ENCODE measurements at regions not wholly inside any gene's neighbourhood (a gene's known extent, or its start where the extent isn't known, plus 50 kb on each side); places are given as distances from the start of the nearest gene placed in this dataset.
"Not testable (repeated sequence)": the region's sequence is repeated elsewhere in the genome, so short reads cannot be mapped to it uniquely, and the experiment has no call there.

DNA sequence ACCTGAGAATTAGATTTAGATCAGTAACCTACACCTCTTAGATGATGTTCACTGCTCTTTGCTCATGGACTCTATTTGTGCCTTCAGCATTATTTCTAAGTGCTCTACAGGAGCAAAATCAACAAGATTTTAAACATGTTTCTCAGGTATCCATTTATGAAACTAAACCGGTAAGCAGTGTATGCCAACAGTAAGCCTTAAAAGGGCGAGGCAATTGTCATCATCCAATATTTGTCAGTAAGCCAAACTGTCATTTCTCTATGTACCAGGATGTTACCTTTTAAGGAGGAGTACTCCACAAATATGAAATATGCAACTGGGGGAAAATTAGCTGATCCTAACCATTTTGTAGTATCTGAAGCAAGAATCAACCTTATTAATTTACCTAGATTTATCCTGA lies 69.6 kb upstream of the ZNF184 start:
- DNase-seq (ENCODE audit: low spot score), result no peak

DNA sequence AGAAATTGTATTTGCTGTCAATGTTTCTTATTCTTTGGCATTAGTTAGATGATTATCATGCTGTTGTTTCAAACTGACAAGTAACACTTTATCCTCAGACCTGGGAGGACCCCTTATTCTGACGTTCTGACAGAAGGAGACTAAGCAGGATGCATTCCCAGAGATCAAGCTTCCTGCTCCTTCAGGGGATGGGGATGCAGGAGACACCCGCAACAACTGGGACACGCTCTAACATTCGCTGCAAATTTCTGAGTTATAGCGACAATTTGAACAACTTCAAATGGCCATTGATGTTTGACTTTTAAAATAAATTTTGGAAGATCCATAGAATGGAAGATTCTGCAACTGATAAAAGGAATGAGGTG lies 69.0 kb upstream of the ZNF184 start:
- no peak for DNase-seq (ENCODE audit: low spot score)

DNA sequence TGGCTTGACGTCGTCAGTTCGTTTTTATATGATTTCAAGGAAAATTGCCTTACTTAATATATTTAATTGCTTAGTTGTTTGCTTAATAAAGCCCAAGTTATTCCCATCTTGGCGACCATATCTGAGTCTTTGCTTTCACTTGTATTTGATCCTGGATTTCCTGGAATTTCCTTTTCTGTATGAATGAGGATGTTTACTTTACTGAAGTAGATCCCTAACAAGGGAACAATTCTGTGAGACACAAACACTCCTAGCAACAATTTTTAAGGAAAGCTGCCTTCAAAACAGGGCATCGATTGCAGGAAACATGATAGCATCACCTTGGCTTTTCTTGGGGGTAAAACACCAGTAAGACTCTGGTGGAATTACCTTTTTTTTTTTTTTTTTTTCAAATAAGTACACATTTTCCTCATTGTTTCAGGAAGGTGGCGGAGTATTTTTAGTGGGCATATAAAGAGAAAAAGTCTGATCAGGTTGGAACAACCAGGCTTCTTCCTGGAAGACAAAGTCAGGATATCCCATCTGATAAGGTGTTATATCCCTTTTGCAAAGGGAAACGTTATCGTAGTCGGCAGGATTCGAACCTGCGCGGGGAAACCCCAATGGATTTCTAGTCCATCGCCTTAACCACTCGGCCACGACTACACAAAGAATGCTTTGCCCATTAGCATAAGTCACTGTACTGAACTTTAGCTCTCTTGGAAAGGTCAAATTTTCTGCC lies 68.5 kb upstream of the ZNF184 start:
- no peak for DNase-seq (ENCODE audit: low spot score)

- no peak for DNase-seq (ENCODE audit: low spot score)
Measured at GRCh38 chr6:27539551-27539950, 66.6 kb upstream of the ZNF184 start.

- peak; percentile 54 for DNase-seq (ENCODE audit: low spot score)
Measured at GRCh38 chr6:27532820-27533538, 60.1 kb upstream of the ZNF184 start.

DNA sequence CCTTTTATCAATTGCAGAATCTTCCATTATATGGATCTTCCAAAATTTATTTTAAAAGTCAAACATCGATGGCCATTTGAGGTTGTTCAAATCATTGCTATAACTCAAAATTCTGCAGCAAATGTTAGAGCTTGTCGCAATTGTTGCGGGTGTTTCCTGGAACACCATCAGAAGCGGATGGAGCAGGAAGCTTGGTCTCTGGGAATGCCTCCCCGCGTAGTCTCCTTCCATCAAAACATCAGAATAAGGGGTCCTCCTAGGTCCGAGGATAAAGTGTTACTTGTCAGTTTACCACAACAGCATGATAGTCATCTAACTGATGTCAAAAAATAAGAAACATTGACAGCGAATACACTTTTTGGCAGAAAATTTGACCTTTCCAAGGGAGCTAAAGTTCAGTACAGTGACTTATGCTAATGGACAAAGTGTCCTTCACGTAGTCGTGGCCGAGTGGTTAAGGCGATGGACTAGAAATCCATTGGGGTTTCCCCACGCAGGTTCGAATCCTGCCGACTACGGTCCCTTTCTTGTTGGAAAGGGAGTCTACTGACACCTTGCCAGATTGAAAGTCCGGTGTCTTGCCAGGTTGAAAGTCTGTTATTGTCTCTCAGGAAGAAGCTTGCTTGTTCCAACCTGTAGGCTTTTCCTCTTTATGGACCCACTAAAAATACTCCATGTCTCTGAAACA lies 59.0 kb upstream of the ZNF184 start:
- no peak for DNase-seq (ENCODE audit: low spot score)

- DNase-seq (ENCODE audit: low spot score), result not testable (repeated sequence)
Measured at GRCh38 chr6:27529796-27530195, 56.9 kb upstream of the ZNF184 start.

DNA sequence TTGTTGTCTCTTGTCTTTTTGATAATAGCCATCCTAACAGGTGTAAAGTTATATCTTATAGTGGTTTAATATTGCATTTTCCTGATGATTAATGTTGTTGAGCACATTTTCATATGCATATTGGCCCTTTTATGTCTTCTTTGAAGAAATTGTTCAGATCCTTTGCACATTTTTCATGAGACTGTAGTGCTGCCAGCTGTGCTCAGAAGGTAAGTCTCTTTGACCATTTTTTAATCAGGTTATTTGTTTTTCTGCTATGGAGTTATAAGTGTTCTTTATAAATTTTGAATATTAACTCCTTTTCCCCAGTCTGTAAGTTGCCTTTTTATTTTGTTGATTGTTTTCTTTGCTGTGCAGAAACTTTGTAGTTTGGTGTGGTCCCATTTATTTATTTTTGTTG lies 55.8 kb upstream of the ZNF184 start:
- DNase-seq (ENCODE audit: low spot score), result no peak

Data from RKO (cell line).